HG02798 (cell line): ENCODE measurements at regions not wholly inside any gene's neighbourhood (a gene's known extent, or its start where the extent isn't known, plus 50 kb on each side); places are given as distances from the start of the nearest gene placed in this dataset.

Experiments
- ATAC-seq: cut with Tn5 transposase; IDR thresholded peaks from one replicate; pipeline ENCODE4 v1.9.1; 2021; ENCODE audit warnings: mild to moderate bottlenecking; ENCODE audit not compliant: unreplicated experiment, poor library complexity

GRCh38 chr16:85162478-85163277, 50.4 kb upstream of the CIBAR2 start:
- ATAC-seq: no peak

- ATAC-seq: no peak
Observed at GRCh38 chr16:85163278-85164112, 51.2 kb upstream of the CIBAR2 start.

GRCh38 chr16:85164431-85164830, 52.2 kb upstream of the CIBAR2 start:
- ATAC-seq: no peak

GRCh38 chr16:85164838-85165516, 52.7 kb upstream of the CIBAR2 start:
- ATAC-seq: no peak

GRCh38 chr16:85165781-85166180, 53.5 kb upstream of the CIBAR2 start:
- ATAC-seq: no peak

GRCh38 chr16:85166281-85166680, 54.0 kb upstream of the CIBAR2 start:
- ATAC-seq: no peak

GRCh38 chr16:85166699-85167588, 54.7 kb upstream of the CIBAR2 start:
- no peak for ATAC-seq

- no peak for ATAC-seq
Observed at GRCh38 chr16:85167589-85168537, 55.6 kb upstream of the CIBAR2 start.

- no peak for ATAC-seq
Observed at GRCh38 chr16:85168732-85169256, 56.5 kb upstream of the CIBAR2 start.

GRCh38 chr16:85169333-85170065, 57.2 kb upstream of the CIBAR2 start:
- ATAC-seq: no peak

GRCh38 chr16:85170066-85170491, 57.8 kb upstream of the CIBAR2 start:
- no peak for ATAC-seq

- ATAC-seq: no peak
Observed at GRCh38 chr16:85170590-85171003, 58.3 kb upstream of the CIBAR2 start.

GRCh38 chr16:85171004-85171758, 58.9 kb upstream of the CIBAR2 start:
- no peak for ATAC-seq

GRCh38 chr16:85171759-85172454, 59.6 kb upstream of the CIBAR2 start:
- no peak for ATAC-seq

- no peak for ATAC-seq
Observed at GRCh38 chr16:85172455-85173145, 60.3 kb upstream of the CIBAR2 start.
